ENCODE measurements at regions not wholly inside any gene's neighbourhood (a gene's known extent, or its start where the extent isn't known, plus 50 kb on each side); places are given as distances from the start of the nearest gene placed in this dataset.

- TF ChIP-seq RAD21 (conservative IDR thresholded peaks at IDR 0.05) (no peak), EZH2 (IDR thresholded peaks at IDR 0.05; ENCODE audit: borderline replicate concordance, insufficient read depth, low read length, poor library complexity, severe bottlenecking) (no peak), EP300 (conservative IDR thresholded peaks at IDR 0.05; ENCODE audit: poor library complexity, severe bottlenecking) (no peak), TAF1 (IDR thresholded peaks at IDR 0.05; ENCODE audit: low read depth) (no peak), SMC3 (conservative IDR thresholded peaks at IDR 0.05; ENCODE audit: poor library complexity) (no peak), MXI1 (conservative IDR thresholded peaks at IDR 0.05; ENCODE audit: poor library complexity, severe bottlenecking) (no peak), POLR2AphosphoS5 (IDR thresholded peaks at IDR 0.05) (no peak), CTCF (IDR thresholded peaks at IDR 0.05; ENCODE audit: poor library complexity, severe bottlenecking) (no peak), REST (IDR thresholded peaks at IDR 0.05; ENCODE audit: borderline replicate concordance) (no peak)
- Histone ChIP-seq H3K27ac (ENCODE audit: low read length) (no peak overlapping the region), H3K36me3 (ENCODE audit: insufficient read depth, low read length) (no peaks in the 10 kb centered on the region), H3K79me2 (replicated peaks; ENCODE audit: insufficient read depth, low read length) (no peaks in the 10 kb centered on the region), H3K9me2 (ENCODE audit: insufficient read depth, low read length) (no peaks in the 10 kb centered on the region), H3K9ac (ENCODE audit: low read length) (no peak overlapping the region), H3K4me3 (ENCODE audit: low read length) (no peak overlapping the region), H3F3A (ENCODE audit: insufficient read depth, low read length, poor library complexity, severe bottlenecking) (no peaks in the 10 kb centered on the region), H3K4me2 (ENCODE audit: low read length) (no peak overlapping the region), H3K27me3 (ENCODE audit: insufficient read depth, low read depth, low read length) (no peaks in the 10 kb centered on the region), H3K9me3 (ENCODE audit: low read length) (no peaks in the 10 kb centered on the region), H2AFZ (ENCODE audit: low read depth, low read length) (no peak overlapping the region), H4K20me1 (ENCODE audit: insufficient read depth) (no peaks in the 10 kb centered on the region)
These were observed 67.1 kb upstream of the PRKG2 start for GRCh38 chr4:81282131-81282530.

- H3K27me3 ChIP-seq (ENCODE audit: insufficient read depth, low read depth, low read length), result no peaks in the 10 kb centered on the region
- H3F3A ChIP-seq (ENCODE audit: insufficient read depth, low read length, poor library complexity, severe bottlenecking), result no peaks in the 10 kb centered on the region
- no peaks in the 10 kb centered on the region for H3K9me2 ChIP-seq (ENCODE audit: insufficient read depth, low read length)
- H3K27ac ChIP-seq (ENCODE audit: low read length), result no peak overlapping the region
- no peak overlapping the region for H3K4me2 ChIP-seq (ENCODE audit: low read length)
- H2AFZ ChIP-seq (ENCODE audit: low read depth, low read length), result no peak overlapping the region
- no peaks in the 10 kb centered on the region for H3K36me3 ChIP-seq (ENCODE audit: insufficient read depth, low read length)
- TF ChIP-seq EZH2 (IDR thresholded peaks at IDR 0.05; ENCODE audit: borderline replicate concordance, insufficient read depth, low read length, poor library complexity, severe bottlenecking), result no peak
- TF ChIP-seq TAF1 (IDR thresholded peaks at IDR 0.05; ENCODE audit: low read depth), result no peak
- TF ChIP-seq CTCF (IDR thresholded peaks at IDR 0.05; ENCODE audit: poor library complexity, severe bottlenecking), result no peak
- no peak for TF ChIP-seq RAD21 (conservative IDR thresholded peaks at IDR 0.05)
- no peak for TF ChIP-seq REST (IDR thresholded peaks at IDR 0.05; ENCODE audit: borderline replicate concordance)
- TF ChIP-seq SMC3 (conservative IDR thresholded peaks at IDR 0.05; ENCODE audit: poor library complexity), result no peak
- no peak for TF ChIP-seq POLR2AphosphoS5 (IDR thresholded peaks at IDR 0.05)
- no peak for TF ChIP-seq EP300 (conservative IDR thresholded peaks at IDR 0.05; ENCODE audit: poor library complexity, severe bottlenecking)
- TF ChIP-seq MXI1 (conservative IDR thresholded peaks at IDR 0.05; ENCODE audit: poor library complexity, severe bottlenecking), result no peak
- no peaks in the 10 kb centered on the region for H4K20me1 ChIP-seq (ENCODE audit: insufficient read depth)
- H3K9ac ChIP-seq (ENCODE audit: low read length), result no peak overlapping the region
- H3K4me3 ChIP-seq (ENCODE audit: low read length), result no peak overlapping the region
- H3K79me2 ChIP-seq (replicated peaks; ENCODE audit: insufficient read depth, low read length), result no peaks in the 10 kb centered on the region
- peaks cover 4% of the 10 kb centered on the region for H3K9me3 ChIP-seq (ENCODE audit: low read length)
These were observed 59.4 kb upstream of the PRKG2 start for GRCh38 chr4:81274460-81274859.

All from neural cell (in vitro differentiated cells).